HG03521 (cell line): ENCODE measurements at regions not wholly inside any gene's neighbourhood (a gene's known extent, or its start where the extent isn't known, plus 50 kb on each side); places are given as distances from the start of the nearest gene placed in this dataset.
"Not testable (repeated sequence)": the region's sequence is repeated elsewhere in the genome, so short reads cannot be mapped to it uniquely, and the experiment has no call there.

Experiments
- ATAC-seq: cut with Tn5 transposase; IDR thresholded peaks from one replicate; pipeline ENCODE4 v1.9.1; 2021; ENCODE audit warnings: mild to moderate bottlenecking, moderate library complexity; ENCODE audit not compliant: unreplicated experiment

GRCh38 chr10:48102410-48103146 is 103.0 kb upstream of the FAM25C start:
- not testable (repeated sequence) for ATAC-seq

- not testable (repeated sequence) for ATAC-seq
These were observed 99.3 kb upstream of the FAM25C start for GRCh38 chr10:48098854-48099253.

GRCh38 chr10:48090706-48091105 is 91.1 kb upstream of the FAM25C start:
- ATAC-seq = not testable (repeated sequence)

- not testable (repeated sequence) for ATAC-seq
These were observed 88.5 kb upstream of the FAM25C start for GRCh38 chr10:48088087-48088486.

- ATAC-seq = not testable (repeated sequence)
These were observed 84.9 kb upstream of the FAM25C start for GRCh38 chr10:48084446-48084845.

GRCh38 chr10:48071228-48071627 is 71.6 kb upstream of the FAM25C start:
- not testable (repeated sequence) for ATAC-seq

- ATAC-seq = peak; percentile 74
These were observed 64.5 kb upstream of the FAM25C start for GRCh38 chr10:48063944-48064625.

GRCh38 chr10:48055395-48055794 is 55.8 kb upstream of the FAM25C start:
- ATAC-seq = not testable (repeated sequence)
